Testis (tissue), 2 donors: ENCODE measurements at regions not wholly inside any gene's neighbourhood (a gene's known extent, or its start where the extent isn't known, plus 50 kb on each side); places are given as distances from the start of the nearest gene placed in this dataset.

ENCODE experiments used
- CTCF ChIP-seq, 3 experiments: fragments of 450-650 bp in 2 of 3; fragments of 200-600 bp in 1 of 3; sonication (generic) in 1 of 3; IDR thresholded peaks; one replicate each; pipeline ENCODE4 v1.5.1; 2016 to 2019; ENCODE audit warnings: antibody characterized with exemption in 3 of 3, mild to moderate bottlenecking in 2 of 3, moderate library complexity in 1 of 3
- POLR2A ChIP-seq: fragments of 450-650 bp; IDR thresholded peaks from one replicate; pipeline ENCODE4 v1.6.1; 2017; ENCODE audit warnings: antibody characterized with exemption, mild to moderate bottlenecking, moderate library complexity

GRCh38 chr6:67757465-67758033 is 877.5 kb upstream of the ADGRB3 start:
- TF ChIP-seq CTCF (IDR thresholded peaks at IDR 0.05) (no peak), POLR2A (no peak)
